ENCODE measurements at regions not wholly inside any gene's neighbourhood (a gene's known extent, or its start where the extent isn't known, plus 50 kb on each side); places are given as distances from the start of the nearest gene placed in this dataset.
A peak's percentile ranks its signal among the peaks of the same experiment; 100 is the strongest.
"Not testable (repeated sequence)": the region's sequence is repeated elsewhere in the genome, so short reads cannot be mapped to it uniquely, and the experiment has no call there.

DNA sequence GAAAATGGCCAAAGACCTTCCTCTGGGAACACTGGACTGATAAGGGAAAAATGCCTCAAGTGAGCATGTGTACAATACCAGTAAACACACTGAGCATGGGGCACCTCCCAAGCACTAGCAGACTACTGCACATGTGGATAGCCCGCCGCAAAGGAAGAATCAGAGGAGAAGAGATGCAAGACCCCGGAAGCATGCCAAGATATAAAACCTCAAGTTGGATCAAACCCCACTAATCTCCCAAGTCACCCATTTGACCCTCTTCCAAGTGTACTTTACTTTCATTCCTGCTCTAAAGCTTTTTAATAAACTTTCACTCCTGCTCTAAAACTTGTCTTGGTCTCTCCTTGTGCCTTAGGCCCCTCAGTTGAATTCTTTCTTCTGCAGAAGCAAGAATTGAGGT is 121.1 kb upstream of the PLAAT1 start:
- no peak for DNase-seq (ENCODE audit: low read depth in 2 of 2)

- DNase-seq (ENCODE audit: low read depth in 2 of 2) = no peak
Observed at GRCh38 chr3:193124861-193125260, 116.2 kb upstream of the PLAAT1 start.

- DNase-seq (ENCODE audit: low read depth in 2 of 2) = no peak
Observed at GRCh38 chr3:193129607-193130006, 111.4 kb upstream of the PLAAT1 start.

GRCh38 chr3:193130576-193130975 is 110.4 kb upstream of the PLAAT1 start:
- DNase-seq (ENCODE audit: low read depth in 2 of 2) = no peak

DNA sequence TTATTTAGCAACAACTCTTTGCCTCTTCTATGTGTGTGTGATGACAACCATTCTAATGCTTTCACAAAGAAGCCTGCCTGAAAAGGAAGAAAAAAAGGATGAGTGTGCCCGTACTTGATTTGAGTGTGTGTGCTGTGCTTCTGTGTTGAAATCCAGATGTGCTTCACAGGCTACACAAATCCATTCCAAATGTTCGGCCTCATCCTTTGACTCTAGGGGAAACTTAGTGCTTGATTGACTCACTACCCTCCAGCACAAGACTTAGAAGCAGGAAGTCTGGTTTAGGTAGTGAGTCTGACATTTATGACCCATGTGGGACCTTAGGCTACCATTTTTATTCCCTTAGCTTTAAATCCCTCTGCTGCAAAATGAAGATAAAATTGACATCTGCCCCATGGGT is 108.8 kb upstream of the PLAAT1 start:
- DNase-seq (ENCODE audit: low read depth in 2 of 2) = no peak

GRCh38 chr3:193132964-193133363 is 108.1 kb upstream of the PLAAT1 start:
- DNase-seq (ENCODE audit: low read depth in 2 of 2) = no peak

- no peak for DNase-seq (ENCODE audit: low read depth in 2 of 2)
Observed at GRCh38 chr3:193134856-193135255, 106.2 kb upstream of the PLAAT1 start.

GRCh38 chr3:193140381-193140780 is 100.6 kb upstream of the PLAAT1 start:
- DNase-seq (ENCODE audit: low read depth in 2 of 2) = no peak

DNA sequence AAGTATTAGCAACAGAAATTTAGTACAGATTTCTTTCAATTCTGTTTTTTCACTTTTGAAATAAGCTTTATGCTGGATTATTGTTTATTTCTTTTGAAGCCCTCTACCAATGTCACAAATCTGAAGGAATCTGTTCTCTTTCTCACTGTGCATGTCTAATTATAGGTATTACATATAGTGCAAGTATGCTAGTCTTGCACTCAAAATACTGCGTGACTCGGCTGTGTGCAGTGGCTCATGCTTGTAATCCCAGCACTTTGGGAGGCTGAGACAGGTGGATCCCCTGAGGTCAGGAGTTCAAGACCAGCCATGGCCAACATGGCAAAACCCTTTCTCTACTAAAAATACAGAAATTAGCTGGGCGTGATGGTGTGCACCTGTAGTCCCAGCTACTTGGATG is 95.8 kb upstream of the PLAAT1 start:
- no peak for DNase-seq (ENCODE audit: low read depth in 2 of 2)

GRCh38 chr3:193148688-193149473 is 92.1 kb upstream of the PLAAT1 start:
- DNase-seq (ENCODE audit: low read depth in 2 of 2) = no peak

DNA sequence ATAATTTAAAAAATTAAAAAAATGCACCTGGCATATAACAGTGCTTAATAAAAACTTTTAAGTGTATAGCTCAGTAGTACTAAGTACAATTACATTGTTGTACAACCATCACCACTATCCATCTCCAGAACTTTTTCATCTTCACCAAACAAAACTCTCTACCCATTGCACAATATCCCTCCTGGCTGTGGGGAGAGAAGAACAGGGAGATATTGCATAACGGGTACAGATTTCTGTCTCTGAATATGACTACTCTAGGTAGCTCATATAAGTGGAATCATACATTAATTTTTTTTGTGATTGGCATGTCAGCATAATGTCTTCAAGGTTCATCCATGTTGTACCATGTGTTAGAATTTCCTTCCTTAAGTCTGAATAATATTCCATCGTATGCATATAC is 91.0 kb upstream of the PLAAT1 start:
- no peak for DNase-seq (ENCODE audit: low read depth in 2 of 2)

DNA sequence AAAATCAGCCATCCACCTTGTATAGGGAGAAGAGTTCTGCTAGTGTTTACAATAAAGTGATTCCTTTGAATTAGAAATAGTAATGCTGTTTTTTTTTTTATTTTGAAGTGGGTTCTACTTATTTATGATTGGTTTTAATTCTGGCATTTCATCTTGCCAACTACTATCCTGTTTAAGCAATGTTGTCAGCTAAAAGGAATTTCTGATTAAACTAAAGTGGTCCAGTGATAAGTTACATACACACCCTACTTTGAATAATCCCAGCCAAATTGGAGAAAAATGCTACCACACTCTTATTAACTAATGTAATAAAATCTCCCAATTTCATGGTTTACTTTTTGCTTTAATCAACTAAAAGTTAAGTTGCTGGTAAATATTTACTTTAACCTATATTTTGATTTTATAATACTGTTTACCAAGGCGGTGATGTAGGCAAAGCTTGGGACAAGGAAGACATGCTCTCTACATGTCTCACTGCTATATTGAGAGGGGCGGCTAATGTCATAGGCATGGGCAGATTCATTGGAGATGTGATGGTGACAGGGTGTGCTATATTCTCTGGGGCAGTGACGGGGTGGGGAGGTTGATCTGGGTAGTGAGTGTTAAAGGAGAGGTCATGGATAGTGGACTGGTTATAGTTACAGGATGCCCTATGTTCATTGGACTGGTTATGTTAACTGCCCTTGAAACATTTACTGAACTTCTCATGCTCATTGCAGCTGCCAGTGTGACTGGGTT is 85.8 kb upstream of the PLAAT1 start:
- not testable (repeated sequence) for DNase-seq (ENCODE audit: low read depth in 2 of 2)

DNA sequence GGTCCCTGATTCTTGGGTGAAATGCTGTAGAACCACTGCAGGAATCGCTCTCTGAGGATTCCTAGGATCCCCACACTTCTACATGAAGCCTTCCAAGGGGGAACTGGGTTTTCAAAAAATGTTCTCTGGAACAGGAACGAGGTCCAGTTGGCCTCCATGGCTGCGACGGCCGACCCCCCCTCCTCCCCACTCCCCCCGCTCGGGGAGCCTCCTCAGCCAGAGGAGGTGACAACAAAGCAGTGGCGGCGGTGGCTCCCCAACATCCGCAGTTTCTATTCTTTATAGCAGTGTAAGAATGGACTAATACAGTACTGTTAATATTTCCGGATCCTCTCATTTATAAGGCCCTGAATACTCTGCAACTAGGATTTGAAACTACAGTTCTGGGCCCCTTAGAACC is 84.0 kb upstream of the PLAAT1 start:
- DNase-seq (ENCODE audit: low read depth in 2 of 2) = no peak

- no peak for DNase-seq (ENCODE audit: low read depth in 2 of 2)
Observed at GRCh38 chr3:193165431-193166120, 75.4 kb upstream of the PLAAT1 start.

- DNase-seq (ENCODE audit: low read depth in 2 of 2) = no peak
Observed at GRCh38 chr3:193168931-193169330, 72.1 kb upstream of the PLAAT1 start.

- DNase-seq (ENCODE audit: low read depth in 2 of 2) = no peak
Observed at GRCh38 chr3:193174140-193174539, 66.9 kb upstream of the PLAAT1 start.

- not testable (repeated sequence) for DNase-seq (ENCODE audit: low read depth in 2 of 2)
Observed at GRCh38 chr3:193179332-193180012, 61.5 kb upstream of the PLAAT1 start.

DNA sequence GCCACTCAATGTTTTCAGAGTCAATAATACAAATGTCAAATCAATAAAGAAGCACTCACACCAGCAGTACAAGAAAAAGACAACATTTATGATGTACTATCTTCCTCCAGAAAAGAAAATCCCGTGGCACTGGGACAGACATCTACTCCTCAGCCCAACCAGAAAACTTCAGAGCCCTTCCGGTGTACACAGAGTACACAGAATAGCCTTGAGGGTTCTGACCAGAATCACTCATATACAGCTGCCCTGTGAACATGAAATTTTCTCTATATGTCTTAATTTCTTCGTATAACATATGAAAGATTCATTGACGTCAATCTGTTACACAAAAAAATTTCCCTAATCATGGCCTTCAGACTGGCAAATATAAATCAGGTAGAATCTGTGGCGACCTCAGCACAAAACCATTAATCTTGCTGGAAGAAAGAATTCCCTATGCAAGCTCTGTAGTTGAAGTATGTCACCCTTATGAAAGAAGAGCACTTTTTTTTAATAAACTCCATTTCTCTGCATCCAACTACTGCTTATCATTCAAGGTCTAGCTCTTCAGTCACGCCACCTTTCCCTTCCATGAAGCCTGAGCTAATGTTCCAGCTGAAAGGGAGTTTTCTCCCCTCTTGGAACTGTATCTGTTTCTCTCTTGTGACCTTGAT is 53.8 kb upstream of the PLAAT1 start:
- DNase-seq (ENCODE audit: low read depth in 2 of 2) = no peak

GRCh38 chr3:193190146-193190786 is 50.8 kb upstream of the PLAAT1 start:
- peak in 1 of 2 donors; percentile 1 for DNase-seq (ENCODE audit: low read depth in 2 of 2)
